ENCODE measurements at regions not wholly inside any gene's neighbourhood (a gene's known extent, or its start where the extent isn't known, plus 50 kb on each side); places are given as distances from the start of the nearest gene placed in this dataset.

DNA sequence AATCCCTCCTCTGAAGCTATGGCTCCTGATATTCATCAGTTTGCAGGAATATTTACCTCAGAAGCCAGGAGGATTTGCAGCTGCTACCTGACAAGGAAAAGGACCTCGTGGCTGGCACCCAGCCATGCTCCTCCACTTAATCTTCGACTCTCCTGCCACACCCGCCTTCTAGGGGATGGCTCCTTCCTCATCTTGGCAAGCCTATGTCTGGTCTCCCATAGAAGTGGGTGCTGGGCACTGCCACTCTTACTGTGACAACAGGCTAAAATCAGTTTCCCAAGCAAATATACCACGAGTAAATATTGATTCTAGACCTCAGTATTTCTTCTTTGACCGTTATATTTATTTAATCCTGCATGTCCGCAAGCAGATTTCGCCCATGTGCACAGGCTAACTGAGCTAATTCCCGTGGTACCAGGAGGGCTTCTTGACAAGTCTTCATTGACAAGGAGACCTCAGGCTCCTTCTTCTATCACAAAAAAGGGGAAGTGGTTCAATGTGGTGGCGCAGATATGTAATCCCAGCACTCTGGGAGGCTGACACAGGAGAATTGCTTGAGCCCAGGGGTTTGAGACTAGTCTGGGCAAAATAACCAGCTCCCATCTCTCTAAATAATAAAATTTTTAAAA lies 52.6 kb upstream of the DCTD start:
- TF ChIP-seq, protein P1, sequence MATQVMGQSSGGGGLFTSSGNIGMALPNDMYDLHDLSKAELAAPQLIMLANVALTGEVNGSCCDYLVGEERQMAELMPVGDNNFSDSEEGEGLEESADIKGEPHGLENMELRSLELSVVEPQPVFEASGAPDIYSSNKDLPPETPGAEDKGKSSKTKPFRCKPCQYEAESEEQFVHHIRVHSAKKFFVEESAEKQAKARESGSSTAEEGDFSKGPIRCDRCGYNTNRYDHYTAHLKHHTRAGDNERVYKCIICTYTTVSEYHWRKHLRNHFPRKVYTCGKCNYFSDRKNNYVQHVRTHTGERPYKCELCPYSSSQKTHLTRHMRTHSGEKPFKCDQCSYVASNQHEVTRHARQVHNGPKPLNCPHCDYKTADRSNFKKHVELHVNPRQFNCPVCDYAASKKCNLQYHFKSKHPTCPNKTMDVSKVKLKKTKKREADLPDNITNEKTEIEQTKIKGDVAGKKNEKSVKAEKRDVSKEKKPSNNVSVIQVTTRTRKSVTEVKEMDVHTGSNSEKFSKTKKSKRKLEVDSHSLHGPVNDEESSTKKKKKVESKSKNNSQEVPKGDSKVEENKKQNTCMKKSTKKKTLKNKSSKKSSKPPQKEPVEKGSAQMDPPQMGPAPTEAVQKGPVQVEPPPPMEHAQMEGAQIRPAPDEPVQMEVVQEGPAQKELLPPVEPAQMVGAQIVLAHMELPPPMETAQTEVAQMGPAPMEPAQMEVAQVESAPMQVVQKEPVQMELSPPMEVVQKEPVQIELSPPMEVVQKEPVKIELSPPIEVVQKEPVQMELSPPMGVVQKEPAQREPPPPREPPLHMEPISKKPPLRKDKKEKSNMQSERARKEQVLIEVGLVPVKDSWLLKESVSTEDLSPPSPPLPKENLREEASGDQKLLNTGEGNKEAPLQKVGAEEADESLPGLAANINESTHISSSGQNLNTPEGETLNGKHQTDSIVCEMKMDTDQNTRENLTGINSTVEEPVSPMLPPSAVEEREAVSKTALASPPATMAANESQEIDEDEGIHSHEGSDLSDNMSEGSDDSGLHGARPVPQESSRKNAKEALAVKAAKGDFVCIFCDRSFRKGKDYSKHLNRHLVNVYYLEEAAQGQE (IDR thresholded peaks at IDR 0.05), result no peak
- no peak for TF ChIP-seq RXRA (IDR thresholded peaks at IDR 0.05)
- TF ChIP-seq, protein P2, sequence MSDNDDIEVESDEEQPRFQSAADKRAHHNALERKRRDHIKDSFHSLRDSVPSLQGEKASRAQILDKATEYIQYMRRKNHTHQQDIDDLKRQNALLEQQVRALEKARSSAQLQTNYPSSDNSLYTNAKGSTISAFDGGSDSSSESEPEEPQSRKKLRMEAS (IDR thresholded peaks at IDR 0.05), result no peak
- no peak for TF ChIP-seq TAF1 (conservative IDR thresholded peaks at IDR 0.05)
- TF ChIP-seq, protein P3, sequence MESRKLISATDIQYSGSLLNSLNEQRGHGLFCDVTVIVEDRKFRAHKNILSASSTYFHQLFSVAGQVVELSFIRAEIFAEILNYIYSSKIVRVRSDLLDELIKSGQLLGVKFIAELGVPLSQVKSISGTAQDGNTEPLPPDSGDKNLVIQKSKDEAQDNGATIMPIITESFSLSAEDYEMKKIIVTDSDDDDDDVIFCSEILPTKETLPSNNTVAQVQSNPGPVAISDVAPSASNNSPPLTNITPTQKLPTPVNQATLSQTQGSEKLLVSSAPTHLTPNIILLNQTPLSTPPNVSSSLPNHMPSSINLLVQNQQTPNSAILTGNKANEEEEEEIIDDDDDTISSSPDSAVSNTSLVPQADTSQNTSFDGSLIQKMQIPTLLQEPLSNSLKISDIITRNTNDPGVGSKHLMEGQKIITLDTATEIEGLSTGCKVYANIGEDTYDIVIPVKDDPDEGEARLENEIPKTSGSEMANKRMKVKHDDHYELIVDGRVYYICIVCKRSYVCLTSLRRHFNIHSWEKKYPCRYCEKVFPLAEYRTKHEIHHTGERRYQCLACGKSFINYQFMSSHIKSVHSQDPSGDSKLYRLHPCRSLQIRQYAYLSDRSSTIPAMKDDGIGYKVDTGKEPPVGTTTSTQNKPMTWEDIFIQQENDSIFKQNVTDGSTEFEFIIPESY (IDR thresholded peaks at IDR 0.05), result no peak
- TF ChIP-seq, protein P4, sequence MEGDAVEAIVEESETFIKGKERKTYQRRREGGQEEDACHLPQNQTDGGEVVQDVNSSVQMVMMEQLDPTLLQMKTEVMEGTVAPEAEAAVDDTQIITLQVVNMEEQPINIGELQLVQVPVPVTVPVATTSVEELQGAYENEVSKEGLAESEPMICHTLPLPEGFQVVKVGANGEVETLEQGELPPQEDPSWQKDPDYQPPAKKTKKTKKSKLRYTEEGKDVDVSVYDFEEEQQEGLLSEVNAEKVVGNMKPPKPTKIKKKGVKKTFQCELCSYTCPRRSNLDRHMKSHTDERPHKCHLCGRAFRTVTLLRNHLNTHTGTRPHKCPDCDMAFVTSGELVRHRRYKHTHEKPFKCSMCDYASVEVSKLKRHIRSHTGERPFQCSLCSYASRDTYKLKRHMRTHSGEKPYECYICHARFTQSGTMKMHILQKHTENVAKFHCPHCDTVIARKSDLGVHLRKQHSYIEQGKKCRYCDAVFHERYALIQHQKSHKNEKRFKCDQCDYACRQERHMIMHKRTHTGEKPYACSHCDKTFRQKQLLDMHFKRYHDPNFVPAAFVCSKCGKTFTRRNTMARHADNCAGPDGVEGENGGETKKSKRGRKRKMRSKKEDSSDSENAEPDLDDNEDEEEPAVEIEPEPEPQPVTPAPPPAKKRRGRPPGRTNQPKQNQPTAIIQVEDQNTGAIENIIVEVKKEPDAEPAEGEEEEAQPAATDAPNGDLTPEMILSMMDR (IDR thresholded peaks at IDR 0.05; ENCODE audit: low read depth, low read length, missing input control), result no peak
- TF ChIP-seq, protein P5, sequence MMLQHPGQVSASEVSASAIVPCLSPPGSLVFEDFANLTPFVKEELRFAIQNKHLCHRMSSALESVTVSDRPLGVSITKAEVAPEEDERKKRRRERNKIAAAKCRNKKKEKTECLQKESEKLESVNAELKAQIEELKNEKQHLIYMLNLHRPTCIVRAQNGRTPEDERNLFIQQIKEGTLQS (IDR thresholded peaks at IDR 0.05), result no peak
- TF ChIP-seq RAD21 (IDR thresholded peaks at IDR 0.05), result no peak
- TF ChIP-seq YY1 (IDR thresholded peaks at IDR 0.05), result no peak
